K562 (cell line): ENCODE measurements at regions not wholly inside any gene's neighbourhood (a gene's known extent, or its start where the extent isn't known, plus 50 kb on each side); places are given as distances from the start of the nearest gene placed in this dataset.

Experiments used
- ATAC-seq: fragments of 200-7000 bp; cut with Tn5 transposase; 3 replicates; pipeline ENCODE4 v1.9.1; 2020; ENCODE audit warnings: moderate library complexity
- BruUV-seq: library from RNA; stranded (reverse); fragments of 400-500 nt; replicated peaks from 2 replicates; lab custom pipeline; 2021; lab: Mats Ljungman, UMichigan
- CTCF ChIA-PET: fragments of 300-600 bp; formaldehyde crosslinking; extraction: SDS; loops from one replicate; lab custom pipeline; 2021; ENCODE audit warnings: low intra/inter-chr PET ratio; lab: Yijun Ruan, JAX
- POLR2A ChIA-PET: fragments of 300-600, 350-650 bp; sonication (Branson Sonifier 250); formaldehyde crosslinking; extraction: SDS; loops from one replicate; lab custom pipeline; 2021; ENCODE audit warnings: antibody characterized with exemption, inconsistent platforms; lab: Yijun Ruan, JAX
- DNase-seq, 4 experiments: peaks; one replicate each; pipeline versions ENCODE4 v3.0.0 to v3.0.0-alpha.2; 2011 to 2018; ENCODE audit warnings: low spot score in 3 of 4, mixed read lengths in 3 of 4; ENCODE audit errors: extremely low read depth in 1 of 4
- FAIRE-seq: peaks from 2 replicates; lab custom pipeline; 2011; peaks lifted over from hg19 to GRCh38; lab: Jason Lieb, UNC
- H2AFZ ChIP-seq: 2 replicates; pipeline ENCODE4 v1.6.0; 2011; ENCODE audit warnings: low read depth, low read length, control low read depth, inconsistent platforms
- H3K27ac ChIP-seq: fragments of 200-600 bp; 3 replicates; pipeline ENCODE4 v1.8.0; 2011; ENCODE audit warnings: low read depth, mild to moderate bottlenecking, control low read depth, inconsistent platforms, low read length, moderate library complexity, mixed read lengths; ENCODE audit errors: extremely low read depth
- H3K27me3 ChIP-seq, 2 experiments: fragments of 300-600 bp in 1 of 2; 2 replicates in 1 of 2; 3 replicates in 1 of 2; pipeline versions ENCODE4 v1.6.0 to v1.8.0; 2011; ENCODE audit warnings: inconsistent platforms in 2 of 2, low read length in 2 of 2, mild to moderate bottlenecking in 1 of 2, mixed read lengths in 1 of 2, moderate library complexity in 1 of 2; ENCODE audit not compliant: control insufficient read depth in 2 of 2, insufficient read depth in 2 of 2
- H3K36me3 ChIP-seq: fragments of 300-600 bp; 3 replicates; pipeline ENCODE4 v1.8.0; 2011; ENCODE audit warnings: mild to moderate bottlenecking, low read length, inconsistent platforms; ENCODE audit not compliant: control insufficient read depth, insufficient read depth
- H3K4me1 ChIP-seq, 2 experiments: fragments of 200-600 bp in 1 of 2; replicated peaks in 1 of 2; 2 replicates in 1 of 2; 3 replicates in 1 of 2; pipeline versions ENCODE4 v1.5.1 to v1.8.0; 2011; ENCODE audit warnings: inconsistent platforms in 2 of 2, low read length in 2 of 2, mild to moderate bottlenecking in 1 of 2, mixed read lengths in 1 of 2, moderate library complexity in 1 of 2; ENCODE audit not compliant: control insufficient read depth in 2 of 2, insufficient read depth in 2 of 2
- H3K4me2 ChIP-seq: 2 replicates; pipeline ENCODE4 v1.6.1; 2011; ENCODE audit warnings: low read length, control low read depth, inconsistent platforms, mixed read lengths; ENCODE audit not compliant: insufficient read depth
- H3K4me3 ChIP-seq: fragments of 200-600 bp; sonication (generic), shearing (Covaris generic); 2 replicates; pipeline ENCODE4 v1.5.1; 2016; ENCODE audit warnings: control low read depth, inconsistent platforms
- H3K79me2 ChIP-seq: fragments of 200-600 bp; 3 replicates; pipeline ENCODE4 v1.8.0; 2011; ENCODE audit warnings: low read length, inconsistent platforms; ENCODE audit not compliant: control insufficient read depth, insufficient read depth
- H3K9ac ChIP-seq, 2 experiments: 2 replicates each; pipeline versions ENCODE4 v1.6.0 to v1.6.1; 2011; ENCODE audit warnings: low read depth in 2 of 2, low read length in 2 of 2, control low read depth in 1 of 2, inconsistent platforms in 1 of 2, mild to moderate bottlenecking in 1 of 2, mixed read lengths in 1 of 2; ENCODE audit not compliant: insufficient read depth in 1 of 2
- H3K9me1 ChIP-seq: one replicate; pipeline ENCODE4 v1.6.0; 2011; ENCODE audit warnings: inconsistent platforms, mild to moderate bottlenecking, low read length, moderate library complexity; ENCODE audit not compliant: control insufficient read depth, insufficient read depth
- H3K9me3 ChIP-seq: replicated peaks from 2 replicates; pipeline ENCODE4 v1.5.1; 2011; ENCODE audit warnings: low read depth, low read length, inconsistent platforms; ENCODE audit not compliant: control insufficient read depth, insufficient read depth
- H4K20me1 ChIP-seq: replicated peaks from 2 replicates; pipeline ENCODE4 v1.6.1; 2011; ENCODE audit warnings: low read length, inconsistent platforms, mixed read lengths; ENCODE audit not compliant: control insufficient read depth, insufficient read depth
- ASH1L ChIP-seq: fragments of 450-650 bp; IDR thresholded peaks from 2 replicates; pipeline ENCODE4 v1.6.1; 2018; ENCODE audit warnings: borderline replicate concordance, mild to moderate bottlenecking, low read depth; ENCODE audit not compliant: partially characterized antibody
- HNRNPL ChIP-seq: fragments of 200-400 bp; formaldehyde crosslinking; IDR thresholded peaks from 2 replicates; pipeline ENCODE4 v1.6.1; 2017; ENCODE audit warnings: low read depth, mild to moderate bottlenecking, low read length
- KDM2B ChIP-seq: fragments of 250-450 bp; sonication (Bioruptor Pico); IDR thresholded peaks from 2 replicates; pipeline ENCODE4 v1.8.0; 2021; ENCODE audit warnings: mild to moderate bottlenecking, moderate library complexity
- MAFK ChIP-seq: IDR thresholded peaks from 2 replicates; pipeline ENCODE4 v1.6.1; 2011; ENCODE audit warnings: low read length, improper control_type of control experiment
- NR4A1 ChIP-seq, 2 experiments: fragments of 250-450 bp in 1 of 2; fragments of 450-650 bp in 1 of 2; sonication (Bioruptor Pico) in 1 of 2; IDR thresholded peaks; 2 replicates each; pipeline versions ENCODE4 v1.4.0 to v1.6.1; 2016 to 2020; ENCODE audit warnings: mild to moderate bottlenecking in 2 of 2, missing compliant biosample characterization in 1 of 2, missing genetic modification characterization in 1 of 2, moderate library complexity in 1 of 2
- POLR3G ChIP-seq: IDR thresholded peaks from 2 replicates; pipeline ENCODE4 v1.6.1; 2011; ENCODE audit not compliant: insufficient read length, insufficient replicate concordance; ENCODE audit errors: extremely low read depth
- PRPF4 ChIP-seq: fragments of 200-400 bp; formaldehyde crosslinking; IDR thresholded peaks from one replicate; pipeline ENCODE4 v1.6.1; 2017; ENCODE audit warnings: low read length, low read depth, mild to moderate bottlenecking; ENCODE audit not compliant: insufficient read depth, poor library complexity, severe bottlenecking
- RBBP5 ChIP-seq: fragments of 200-600 bp; sonication (generic); IDR thresholded peaks from 2 replicates; pipeline ENCODE4 v1.6.1; 2012; ENCODE audit warnings: borderline replicate concordance, mild to moderate bottlenecking, low read length, control low read depth, inconsistent platforms; ENCODE audit not compliant: insufficient read depth, poor library complexity, severe bottlenecking
- RHOXF2B ChIP-seq: fragments of 250-450 bp; sonication (Bioruptor Pico); conservative IDR thresholded peaks from 2 replicates; pipeline ENCODE4 v1.5.1; 2021
- RUNX1 ChIP-seq: sonication (generic); IDR thresholded peaks from 2 replicates; pipeline ENCODE4 v1.6.1; 2016; ENCODE audit warnings: antibody characterized with exemption, low read depth
- SIN3B ChIP-seq: fragments of 450-650 bp; IDR thresholded peaks from 2 replicates; pipeline ENCODE4 v1.6.1; 2017; ENCODE audit warnings: low read depth, mild to moderate bottlenecking, moderate library complexity
- TRIM24 ChIP-seq, 2 experiments: fragments of 450-650 bp; IDR thresholded peaks; 2 replicates each; pipeline ENCODE4 v1.6.1; 2016
- ZBTB1 ChIP-seq: sonication (generic); formaldehyde crosslinking; IDR thresholded peaks from 2 replicates; pipeline ENCODE4 v1.8.1; 2023; ENCODE audit warnings: missing genetic modification reagents, low read depth, mild to moderate bottlenecking, borderline replicate concordance
- ZNF184 ChIP-seq: sonication (generic); formaldehyde crosslinking; IDR thresholded peaks from 2 replicates; pipeline ENCODE4 v1.5.0; 2020; ENCODE audit warnings: missing genetic modification reagents
- ZNF444 ChIP-seq: fragments of 250-450 bp; sonication (Bioruptor Pico); IDR thresholded peaks from 2 replicates; pipeline ENCODE4 v1.4.0; 2020; ENCODE audit warnings: mild to moderate bottlenecking, moderate library complexity
- WGBS: fragments of 100-300 bp; shearing (Covaris generic); methylation state at CpG from one replicate; pipeline ENCODE4 v1.1.6; 2016; ENCODE audit warnings: low coverage, mixed read lengths; ENCODE audit not compliant: insufficient coverage; ENCODE audit errors: missing lambda C conversion rate; 5-methylcytosine and 5-hydroxymethylcytosine counted together
- in situ Hi-C: fragments of 300-500 bp; cut with MboI; formaldehyde crosslinking; loops from 4 replicates; pipeline ENCODE4 v1.15.0; 2018; ENCODE audit warnings: inconsistent platforms, mixed read lengths
- intact Hi-C: fragments of 100-400 bp; cut with micrococcal nuclease; formaldehyde crosslinking; loops from 2 replicates; pipeline ENCODE4 v1.14.2; 2022
- TF ChIP-seq, protein P1 (sequence below): sonication (generic); formaldehyde crosslinking; IDR thresholded peaks from 2 replicates; pipeline ENCODE4 v1.8.1; 2022; ENCODE audit warnings: missing genetic modification reagents

DNA sequence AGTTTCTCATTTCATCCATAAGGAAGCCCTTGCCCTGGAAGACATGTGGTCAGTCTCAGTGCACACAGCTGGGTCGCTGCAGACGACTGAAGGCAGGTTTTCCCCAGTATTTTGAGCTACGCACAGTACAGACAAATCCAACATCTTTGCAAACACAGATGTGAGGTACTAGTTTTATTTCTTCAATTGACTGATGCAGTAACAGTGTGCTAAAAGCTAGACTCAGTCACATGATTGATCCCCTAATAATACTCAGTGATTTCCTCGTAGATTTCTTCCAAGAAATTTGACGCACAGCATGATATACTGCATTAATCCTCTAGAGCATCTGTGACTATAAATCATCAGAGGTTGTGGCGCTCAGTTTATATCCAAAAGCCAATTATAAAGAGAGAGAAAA lies 346.1 kb downstream of the DIRAS2 start (continued):
- TF ChIP-seq SIN3B (no peak), ZNF184 (CRISPR knock-in tag) (no peak), RBBP5 (no peak), RUNX1 (no peak), NR4A1 (CRISPR knock-in tag; IDR thresholded peaks at IDR 0.05) (no peak), NR4A1 (tag; IDR thresholded peaks at IDR 0.05) (no peak), HNRNPL (no peak), RHOXF2B (CRISPR knock-in tag) (no peak), TRIM24 (IDR thresholded peaks at IDR 0.05) (no peak)

DNA sequence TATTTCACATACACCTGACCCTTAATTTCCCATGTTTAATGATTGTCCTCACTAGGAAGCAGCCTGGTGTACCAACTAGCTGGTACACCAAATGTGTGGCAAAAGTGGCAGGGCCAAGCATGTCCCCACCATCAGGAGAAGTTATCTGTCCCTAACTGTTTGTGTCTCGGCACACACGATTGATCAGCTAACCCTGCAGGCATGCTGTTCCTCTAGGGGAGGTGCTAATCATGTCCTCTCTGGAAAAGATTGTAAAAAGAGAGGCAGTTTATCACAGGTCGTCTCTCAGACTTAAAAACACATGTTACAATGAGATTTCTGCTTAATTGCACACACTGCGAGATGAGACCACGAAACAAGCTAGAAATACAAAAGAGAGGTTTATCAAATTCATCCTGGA lies 342.7 kb downstream of the DIRAS2 start:
- Histone ChIP-seq H3K4me2 (no peak overlapping the region), H3K9me3 (no peaks in the 10 kb centered on the region), H3K79me2 (no peaks in the 10 kb centered on the region), H2AFZ (no peak overlapping the region), H3K27me3 (no peaks in the 10 kb centered on the region), H3K27ac (no peak overlapping the region), H3K9me1 (no peaks in the 10 kb centered on the region), H3K4me1 (no peaks in the 10 kb centered on the region), H3K4me3 (no peak overlapping the region), H3K9ac (no peak overlapping the region), H3K36me3 (no peaks in the 10 kb centered on the region), H4K20me1 (no peaks in the 10 kb centered on the region)
- intact Hi-C loops: no loop called here
- 0% methylated on average over 1 of the region's 5 CpGs for WGBS
- POLR2A ChIA-PET: interaction anchor here (1.0 to 1.2 kb wide), 2 partner anchors 15 to 24 kb away, joined by 3 read pairs; no protein-coding TSS in a partner anchor
- no peak for TF ChIP-seq PRPF4
- no peak for TF ChIP-seq POLR3G
- no peak for TF ChIP-seq KDM2B
- no peak for TF ChIP-seq ZNF444
- TF ChIP-seq MAFK: no peak
- TF ChIP-seq, protein P1, sequence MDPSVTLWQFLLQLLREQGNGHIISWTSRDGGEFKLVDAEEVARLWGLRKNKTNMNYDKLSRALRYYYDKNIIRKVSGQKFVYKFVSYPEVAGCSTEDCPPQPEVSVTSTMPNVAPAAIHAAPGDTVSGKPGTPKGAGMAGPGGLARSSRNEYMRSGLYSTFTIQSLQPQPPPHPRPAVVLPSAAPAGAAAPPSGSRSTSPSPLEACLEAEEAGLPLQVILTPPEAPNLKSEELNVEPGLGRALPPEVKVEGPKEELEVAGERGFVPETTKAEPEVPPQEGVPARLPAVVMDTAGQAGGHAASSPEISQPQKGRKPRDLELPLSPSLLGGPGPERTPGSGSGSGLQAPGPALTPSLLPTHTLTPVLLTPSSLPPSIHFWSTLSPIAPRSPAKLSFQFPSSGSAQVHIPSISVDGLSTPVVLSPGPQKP (CRISPR knock-in tag): no peak
- no peak for TF ChIP-seq ZBTB1
- no peak for TF ChIP-seq ASH1L
- in situ Hi-C loops: no loop called here
- CTCF ChIA-PET: no interaction called here
- no TSS peak for BruUV-seq
- ATAC-seq: no peak
- no peak for DNase-seq
- FAIRE-seq: no peak
